IMR-90 (cell line): ENCODE measurements at regions not wholly inside any gene's neighbourhood (a gene's known extent, or its start where the extent isn't known, plus 50 kb on each side); places are given as distances from the start of the nearest gene placed in this dataset.

ENCODE experiments used
- ATAC-seq: fragments of 200-7000 bp; cut with Tn5 transposase; 2 replicates; pipeline ENCODE4 v1.9.1; 2020; ENCODE audit warnings: low read depth, mild to moderate bottlenecking, moderate library complexity
- BruUV-seq: library from RNA; stranded (reverse); fragments of 400-500 nt; replicated peaks from 2 replicates; lab custom pipeline; 2021; lab: Mats Ljungman, UMichigan
- CTCF ChIA-PET: fragments of 300-600 bp; formaldehyde crosslinking; extraction: SDS; loops from one replicate; lab custom pipeline; 2021; ENCODE audit warnings: antibody characterized with exemption; lab: Yijun Ruan, JAX
- POLR2A ChIA-PET: fragments of 300-600 bp; sonication (Branson Sonifier 250); formaldehyde crosslinking; loops from one replicate; lab custom pipeline; 2022; ENCODE audit warnings: antibody characterized with exemption; ENCODE audit not compliant: unreplicated experiment; lab: Charles Lee
- DNase-seq: peaks from one replicate; pipeline ENCODE4 v3.0.0; 2013
- H2AFZ ChIP-seq: replicated peaks from 2 replicates; pipeline ENCODE3; 2013; ENCODE audit warnings: low read length, mild to moderate bottlenecking; ENCODE audit not compliant: poor library complexity
- H2AK5ac ChIP-seq: 2 replicates; pipeline ENCODE4 v1.6.1; 2013; ENCODE audit warnings: low read depth, low read length, inconsistent platforms
- H2AK9ac ChIP-seq: replicated peaks from 2 replicates; pipeline ENCODE3; 2013; ENCODE audit warnings: mild to moderate bottlenecking, low read depth, low read length, moderate library complexity; ENCODE audit not compliant: poor library complexity
- H2BK120ac ChIP-seq: 2 replicates; pipeline ENCODE4 v1.6.1; 2013; ENCODE audit warnings: low read depth, low read length, inconsistent platforms
- H2BK15ac ChIP-seq: 3 replicates; pipeline ENCODE4 v1.6.1; 2013; ENCODE audit warnings: low read depth, low read length, inconsistent platforms
- H2BK20ac ChIP-seq: 2 replicates; pipeline ENCODE4 v1.6.1; 2013; ENCODE audit warnings: low read depth, mild to moderate bottlenecking, inconsistent platforms, low read length, moderate library complexity
- H2BK5ac ChIP-seq: 2 replicates; pipeline ENCODE4 v1.6.1; 2013; ENCODE audit warnings: mild to moderate bottlenecking, low read depth, low read length, inconsistent platforms; ENCODE audit not compliant: poor library complexity, severe bottlenecking
- H3K14ac ChIP-seq: replicated peaks from 2 replicates; pipeline ENCODE4 v1.6.1; 2013; ENCODE audit warnings: low read depth, low read length, inconsistent platforms
- H3K18ac ChIP-seq: 2 replicates; pipeline ENCODE4 v1.6.1; 2013; ENCODE audit warnings: low read depth, low read length, control low read depth
- H3K23ac ChIP-seq: 2 replicates; pipeline ENCODE4 v1.6.1; 2013; ENCODE audit warnings: low read depth, low read length, inconsistent platforms
- H3K27ac ChIP-seq: 2 replicates; pipeline ENCODE4 v1.5.1; 2013; ENCODE audit warnings: mild to moderate bottlenecking, control low read depth, low read length; ENCODE audit not compliant: insufficient read depth
- H3K27me3 ChIP-seq: 2 replicates; pipeline ENCODE4 v1.6.1; 2013; ENCODE audit warnings: low read length; ENCODE audit not compliant: control insufficient read depth, insufficient read depth
- H3K36me3 ChIP-seq: 2 replicates; pipeline ENCODE4 v1.6.1; 2013; ENCODE audit warnings: low read length, mixed read lengths; ENCODE audit not compliant: control insufficient read depth, insufficient read depth
- H3K4ac ChIP-seq: 2 replicates; pipeline ENCODE4 v1.6.1; 2013; ENCODE audit warnings: low read depth, low read length, inconsistent platforms
- H3K4me1 ChIP-seq: 2 replicates; pipeline ENCODE4 v1.6.1; 2013; ENCODE audit warnings: low read length, mixed read lengths; ENCODE audit not compliant: control insufficient read depth, insufficient read depth
- H3K4me2 ChIP-seq: 2 replicates; pipeline ENCODE4 v1.6.1; 2013; ENCODE audit warnings: low read depth, mild to moderate bottlenecking, control low read depth, low read length, moderate library complexity
- H3K4me3 ChIP-seq: 2 replicates; pipeline ENCODE4 v1.5.1; 2013; ENCODE audit warnings: low read depth, mild to moderate bottlenecking, control low read depth, low read length, moderate library complexity; ENCODE audit not compliant: insufficient read depth
- H3K56ac ChIP-seq: 2 replicates; pipeline ENCODE4 v1.6.1; 2013; ENCODE audit warnings: low read length, inconsistent platforms; ENCODE audit not compliant: insufficient read depth; ENCODE audit errors: extremely low read depth
- H3K79me1 ChIP-seq, 2 experiments: 2 replicates each; pipeline ENCODE4 v1.6.1; 2013; ENCODE audit warnings: low read length in 2 of 2, inconsistent platforms in 1 of 2, low read depth in 1 of 2
- H3K9ac ChIP-seq: 2 replicates; pipeline ENCODE4 v1.6.1; 2013; ENCODE audit warnings: low read depth, low read length, control low read depth
- H3K9me1 ChIP-seq: 2 replicates; pipeline ENCODE4 v1.6.1; 2013; ENCODE audit warnings: low read length, inconsistent platforms; ENCODE audit not compliant: insufficient read depth
- H3K9me3 ChIP-seq: 2 replicates; pipeline ENCODE4 v1.6.1; 2013; ENCODE audit warnings: low read length; ENCODE audit not compliant: control insufficient read depth, insufficient read depth
- H4K20me1 ChIP-seq: 2 replicates; pipeline ENCODE4 v1.6.1; 2013; ENCODE audit warnings: low read length, inconsistent platforms; ENCODE audit not compliant: insufficient read depth
- H4K5ac ChIP-seq: 2 replicates; pipeline ENCODE4 v1.6.1; 2013; ENCODE audit warnings: mild to moderate bottlenecking, low read depth, low read length, control low read depth
- H4K8ac ChIP-seq, 2 experiments: 2 replicates each; pipeline ENCODE4 v1.6.1; 2013; ENCODE audit warnings: low read depth in 2 of 2, low read length in 2 of 2, control low read depth in 1 of 2, inconsistent platforms in 1 of 2
- H4K91ac ChIP-seq: 2 replicates; pipeline ENCODE4 v1.6.1; 2013; ENCODE audit warnings: low read depth, low read length, inconsistent platforms; ENCODE audit not compliant: insufficient read depth
- CTCF ChIP-seq: conservative IDR thresholded peaks from 2 replicates; pipeline ENCODE4 v1.5.1; 2012; ENCODE audit warnings: mild to moderate bottlenecking, low read depth, low read length, improper control_type of control experiment
- ELK1 ChIP-seq: fragments of 150-350 bp; IDR thresholded peaks from 2 replicates; pipeline ENCODE4 v1.6.1; 2016; ENCODE audit warnings: low read depth, mild to moderate bottlenecking, low read length, moderate library complexity, borderline replicate concordance
- FOS ChIP-seq: fragments of 150-350 bp; IDR thresholded peaks from 2 replicates; pipeline ENCODE4 v1.6.1; 2016; ENCODE audit warnings: low read depth, low read length
- POLR2A ChIP-seq: IDR thresholded peaks from 2 replicates; pipeline ENCODE4 v1.6.1; 2012; ENCODE audit warnings: mild to moderate bottlenecking, low read depth, low read length
- WGBS, 2 experiments: methylation state at CpG; one replicate each; pipeline versions ENCODE4 v1.1.5 to v1.1.7; 2013; ENCODE audit warnings: missing lambda C conversion rate in 2 of 2; ENCODE audit not compliant: insufficient read length in 1 of 2; ENCODE audit errors: extremely low coverage in 2 of 2; 5-methylcytosine and 5-hydroxymethylcytosine counted together
- dilution Hi-C: fragments of 300-500 bp; cut with HindIII; formaldehyde crosslinking; loops from one replicate; pipeline ENCODE4 v1.14.3; 2018; ENCODE audit warnings: low sequenced_read_pairs; ENCODE audit not compliant: unreplicated experiment
- in situ Hi-C: fragments of 300-500 bp; cut with MboI; formaldehyde crosslinking; loops from 3 replicates; pipeline ENCODE4 v1.14.3; 2019; ENCODE audit warnings: low sequenced_read_pairs, inconsistent platforms, mixed read lengths
- intact Hi-C: fragments of 100-400 bp; cut with micrococcal nuclease; formaldehyde crosslinking; loops from 2 replicates; pipeline ENCODE4 v1.10.0; 2022

- no peaks in the 10 kb centered on the region for H3K27me3 ChIP-seq
- no peak overlapping the region for H2BK120ac ChIP-seq
- no peak overlapping the region for H3K9ac ChIP-seq
- H3K18ac ChIP-seq: no peak overlapping the region
- CTCF ChIA-PET: no interaction called here
- H3K4me3 ChIP-seq: no peak overlapping the region
- no peak overlapping the region for H3K4me2 ChIP-seq
- no peaks in the 10 kb centered on the region for H3K36me3 ChIP-seq
- H3K4me1 ChIP-seq: no peaks in the 10 kb centered on the region
- H2AFZ ChIP-seq: no peak overlapping the region
- H4K91ac ChIP-seq: no peak overlapping the region
- H3K23ac ChIP-seq: no peak overlapping the region
- dilution Hi-C loops (no loop called here), in situ Hi-C loops (no loop called here), intact Hi-C loops (no loop called here)
- no peak overlapping the region for H3K14ac ChIP-seq
- DNase-seq: no peak
- H2AK9ac ChIP-seq: no peak overlapping the region
- no peak overlapping the region for H2BK5ac ChIP-seq
- no peak overlapping the region for H2AK5ac ChIP-seq
- H4K20me1 ChIP-seq: no peaks in the 10 kb centered on the region
- no peak for ATAC-seq
- H3K27ac ChIP-seq: no peak overlapping the region
- H3K9me1 ChIP-seq: no peaks in the 10 kb centered on the region
- no peak overlapping the region for H3K56ac ChIP-seq
- no peak for TF ChIP-seq FOS
- no peak for TF ChIP-seq ELK1
- no peak for TF ChIP-seq POLR2A
- no peak for TF ChIP-seq CTCF
- POLR2A ChIA-PET: no interaction called here
- H3K9me3 ChIP-seq: peaks cover 10% of the 10 kb centered on the region
- H2BK20ac ChIP-seq: no peak overlapping the region
- no CpG with 5 or more reads among the region's 1 CpG for WGBS, 2 experiments
- no peak overlapping the region for H2BK15ac ChIP-seq
- no peaks in the 10 kb centered on the region for H3K79me1 ChIP-seq
- BruUV-seq: no TSS peak
- H4K5ac ChIP-seq: no peak overlapping the region
- no peak overlapping the region for H4K8ac ChIP-seq
- no peak overlapping the region for H3K4ac ChIP-seq
These were observed 235.3 kb downstream of the LRATD1 start for GRCh38 chr2:14867853-14868252.
